Stimulated activated naive CD8-positive, alpha-beta T cell treated with anti-CD3 and anti-CD28 coated beads, Interleukin-15, amount 100 ng/mL, for 72 hours (primary cell): ENCODE measurements at regions not wholly inside any gene's neighbourhood (a gene's known extent, or its start where the extent isn't known, plus 50 kb on each side); places are given as distances from the start of the nearest gene placed in this dataset.
"Not testable (repeated sequence)": the region's sequence is repeated elsewhere in the genome, so short reads cannot be mapped to it uniquely, and the experiment has no call there.

ENCODE experiments used
- ATAC-seq: fragments of 150-1000 bp; cut with Tn5 transposase; 2 replicates; pipeline ENCODE4 v1.10.0; 2021; ENCODE audit warnings: mild to moderate bottlenecking, moderate library complexity
- DNase-seq, 2 donors: peaks; one replicate each; pipeline ENCODE4 v3.0.0; 2021 to 2022
- H3K27ac Mint-ChIP-seq, 2 donors: one replicate each; pipeline ENCODE4 v1.8.0; 2022; ENCODE audit warnings: mild to moderate bottlenecking in 2 of 2, mixed read lengths in 2 of 2, moderate library complexity in 2 of 2
- H3K27me3 Mint-ChIP-seq: one replicate; pipeline ENCODE4 v1.8.0; 2022; ENCODE audit warnings: mixed read lengths
- H3K4me1 Mint-ChIP-seq: one replicate; pipeline ENCODE4 v1.8.0; 2022; ENCODE audit warnings: mild to moderate bottlenecking, mixed read lengths
- H3K4me3 Mint-ChIP-seq, 2 donors: one replicate each; pipeline ENCODE4 v1.8.0; 2022; ENCODE audit warnings: mild to moderate bottlenecking in 2 of 2, mixed read lengths in 2 of 2, moderate library complexity in 1 of 2
- H3K9me3 Mint-ChIP-seq, 2 donors: one replicate each; pipeline ENCODE4 v1.8.0; 2022; ENCODE audit warnings: mixed read lengths in 2 of 2

GRCh38 chrX:122272011-122272410, 912.1 kb upstream of the GRIA3 start:
- peaks cover 7 to 9% of the 10 kb centered on the region in 2 donors for H3K9me3 Mint-ChIP-seq
- H3K27me3 Mint-ChIP-seq = no peaks in the 10 kb centered on the region
- DNase-seq = no peak
- no peak for ATAC-seq
- no peak overlapping the region for H3K27ac Mint-ChIP-seq
- no peaks in the 10 kb centered on the region for H3K4me1 Mint-ChIP-seq
- H3K4me3 Mint-ChIP-seq = no peak overlapping the region

GRCh38 chrX:122279746-122280145, 904.3 kb upstream of the GRIA3 start:
- Mint-ChIP-seq H3K4me3 (no peak overlapping the region), H3K4me1 (no peaks in the 10 kb centered on the region), H3K27ac (no peak overlapping the region), H3K9me3 (no peaks in the 10 kb centered on the region), H3K27me3 (no peaks in the 10 kb centered on the region)
- DNase-seq = no peak
- ATAC-seq = no peak

- H3K9me3 Mint-ChIP-seq = peaks cover 0 to 19% of the 10 kb centered on the region in 2 donors
- not testable (repeated sequence) for H3K4me3 Mint-ChIP-seq, H3K4me1 Mint-ChIP-seq, H3K27me3 Mint-ChIP-seq, DNase-seq, H3K27ac Mint-ChIP-seq, ATAC-seq
These were observed 884.3 kb upstream of the GRIA3 start for GRCh38 chrX:122299822-122300221.

GRCh38 chrX:122301491-122301890, 882.6 kb upstream of the GRIA3 start:
- H3K27me3 Mint-ChIP-seq = no peaks in the 10 kb centered on the region
- H3K27ac Mint-ChIP-seq = no peak overlapping the region
- ATAC-seq = no peak
- no peak overlapping the region for H3K4me3 Mint-ChIP-seq
- H3K9me3 Mint-ChIP-seq = peaks cover 0 to 19% of the 10 kb centered on the region in 2 donors
- DNase-seq = no peak
- no peaks in the 10 kb centered on the region for H3K4me1 Mint-ChIP-seq

GRCh38 chrX:122303761-122304160, 880.3 kb upstream of the GRIA3 start:
- DNase-seq (no peak), ATAC-seq (no peak)
- no peaks in the 10 kb centered on the region for H3K27me3 Mint-ChIP-seq
- H3K4me3 Mint-ChIP-seq = no peak overlapping the region
- H3K9me3 Mint-ChIP-seq = peaks cover 0 to 8% of the 10 kb centered on the region in 2 donors
- H3K27ac Mint-ChIP-seq = no peak overlapping the region
- H3K4me1 Mint-ChIP-seq = no peaks in the 10 kb centered on the region

- H3K9me3 Mint-ChIP-seq = peaks cover 0 to 6% of the 10 kb centered on the region in 2 donors
- H3K27me3 Mint-ChIP-seq = no peaks in the 10 kb centered on the region
- no peak overlapping the region for H3K27ac Mint-ChIP-seq
- H3K4me1 Mint-ChIP-seq = no peaks in the 10 kb centered on the region
- H3K4me3 Mint-ChIP-seq = no peak overlapping the region
- DNase-seq (no peak), ATAC-seq (no peak)
These were observed 839.3 kb upstream of the GRIA3 start for GRCh38 chrX:122344816-122345215.

GRCh38 chrX:122363112-122363795, 820.8 kb upstream of the GRIA3 start:
- Mint-ChIP-seq H3K4me3 (no peak overlapping the region), H3K4me1 (no peaks in the 10 kb centered on the region), H3K27me3 (no peaks in the 10 kb centered on the region), H3K9me3 (no peaks in the 10 kb centered on the region), H3K27ac (no peak overlapping the region)
- DNase-seq = no peak
- ATAC-seq = no peak

- not testable (repeated sequence) for H3K4me1 Mint-ChIP-seq, H3K27ac Mint-ChIP-seq, ATAC-seq, DNase-seq, H3K4me3 Mint-ChIP-seq, H3K27me3 Mint-ChIP-seq
- peaks cover 5 to 12% of the 10 kb centered on the region in 2 donors for H3K9me3 Mint-ChIP-seq
These were observed 808.5 kb upstream of the GRIA3 start for GRCh38 chrX:122375533-122375932.

GRCh38 chrX:122389005-122389404, 795.1 kb upstream of the GRIA3 start:
- ATAC-seq (no peak), DNase-seq (no peak)
- Mint-ChIP-seq H3K4me3 (no peak overlapping the region), H3K9me3 (no peaks in the 10 kb centered on the region), H3K27me3 (no peaks in the 10 kb centered on the region), H3K4me1 (no peaks in the 10 kb centered on the region), H3K27ac (no peak overlapping the region)

GRCh38 chrX:122418758-122419157, 765.3 kb upstream of the GRIA3 start:
- ATAC-seq = no peak
- DNase-seq = no peak
- no peak overlapping the region for H3K4me3 Mint-ChIP-seq
- H3K27ac Mint-ChIP-seq = no peak overlapping the region
- H3K9me3 Mint-ChIP-seq = peaks cover 0 to 7% of the 10 kb centered on the region in 2 donors
- H3K27me3 Mint-ChIP-seq = no peaks in the 10 kb centered on the region
- no peaks in the 10 kb centered on the region for H3K4me1 Mint-ChIP-seq

- ATAC-seq (no peak), DNase-seq (no peak)
- Mint-ChIP-seq H3K27ac (no peak overlapping the region), H3K9me3 (no peaks in the 10 kb centered on the region), H3K27me3 (no peaks in the 10 kb centered on the region), H3K4me3 (no peak overlapping the region), H3K4me1 (no peaks in the 10 kb centered on the region)
These were observed 762.5 kb upstream of the GRIA3 start for GRCh38 chrX:122421434-122422121.

GRCh38 chrX:122422547-122422946, 761.5 kb upstream of the GRIA3 start:
- H3K9me3 Mint-ChIP-seq = no peaks in the 10 kb centered on the region

GRCh38 chrX:122434942-122435341, 749.1 kb upstream of the GRIA3 start:
- H3K9me3 Mint-ChIP-seq = peaks cover 0 to 4% of the 10 kb centered on the region in 2 donors
- H3K4me3 Mint-ChIP-seq = no peak overlapping the region
- no peaks in the 10 kb centered on the region for H3K27me3 Mint-ChIP-seq
- ATAC-seq (no peak), DNase-seq (no peak)
- H3K4me1 Mint-ChIP-seq = no peaks in the 10 kb centered on the region
- no peak overlapping the region for H3K27ac Mint-ChIP-seq

More at GRCh38 chrX:122422547-122422946, 761.5 kb upstream of the GRIA3 start:
- H3K27ac Mint-ChIP-seq = no peak overlapping the region
- no peaks in the 10 kb centered on the region for H3K4me1 Mint-ChIP-seq
- H3K4me3 Mint-ChIP-seq = no peak overlapping the region
- DNase-seq (no peak), ATAC-seq (no peak)
- no peaks in the 10 kb centered on the region for H3K27me3 Mint-ChIP-seq

GRCh38 chrX:122439831-122440230, 744.2 kb upstream of the GRIA3 start:
- ATAC-seq (no peak), DNase-seq (no peak)
- Mint-ChIP-seq H3K27me3 (no peaks in the 10 kb centered on the region), H3K27ac (peak overlapping the region in 1 of 2 donors; percentile 19), H3K4me1 (no peaks in the 10 kb centered on the region), H3K9me3 (peaks cover 0 to 4% of the 10 kb centered on the region in 2 donors), H3K4me3 (no peak overlapping the region)

GRCh38 chrX:122440832-122441231, 743.2 kb upstream of the GRIA3 start:
- no peak overlapping the region for H3K4me3 Mint-ChIP-seq
- no peak overlapping the region for H3K27ac Mint-ChIP-seq
- no peaks in the 10 kb centered on the region for H3K27me3 Mint-ChIP-seq
- peaks cover 0 to 4% of the 10 kb centered on the region in 2 donors for H3K9me3 Mint-ChIP-seq
- H3K4me1 Mint-ChIP-seq = no peaks in the 10 kb centered on the region
- DNase-seq (no peak), ATAC-seq (no peak)

GRCh38 chrX:122441451-122441850, 742.6 kb upstream of the GRIA3 start:
- peaks cover under 1 to 4% of the 10 kb centered on the region in 2 donors for H3K9me3 Mint-ChIP-seq
- H3K27me3 Mint-ChIP-seq = no peaks in the 10 kb centered on the region
- no peak overlapping the region for H3K4me3 Mint-ChIP-seq
- H3K27ac Mint-ChIP-seq = no peak overlapping the region
- no peak for DNase-seq
- H3K4me1 Mint-ChIP-seq = no peaks in the 10 kb centered on the region
- no peak for ATAC-seq
